GM23248 (cell line): ENCODE measurements at regions not wholly inside any gene's neighbourhood (a gene's known extent, or its start where the extent isn't known, plus 50 kb on each side); places are given as distances from the start of the nearest gene placed in this dataset.

Experiments used
- DNase-seq: peaks from one replicate; pipeline ENCODE4 v3.0.0-alpha.2; 2015
- H2AFZ ChIP-seq: fragments of 200-600 bp; sonication (generic); 2 replicates; pipeline ENCODE4 v1.6.1; 2016; ENCODE audit warnings: antibody characterized with exemption
- H3F3A ChIP-seq: fragments of 200-600 bp; sonication (generic); 2 replicates; pipeline ENCODE4 v1.6.1; 2016; ENCODE audit warnings: mild to moderate bottlenecking, antibody characterized with exemption, mixed run types; ENCODE audit not compliant: insufficient read depth
- H3K27ac ChIP-seq: fragments of 200-600 bp; sonication (generic); 2 replicates; pipeline ENCODE4 v1.5.1; 2016; ENCODE audit warnings: mild to moderate bottlenecking
- H3K27me3 ChIP-seq: fragments of 200-600 bp; sonication (generic); replicated peaks from 2 replicates; pipeline ENCODE4 v1.6.1; 2016; ENCODE audit warnings: mild to moderate bottlenecking; ENCODE audit not compliant: insufficient read depth
- H3K36me3 ChIP-seq: fragments of 200-600 bp; sonication (generic); 2 replicates; pipeline ENCODE4 v1.6.1; 2016; ENCODE audit warnings: low read depth, mild to moderate bottlenecking
- H3K4me1 ChIP-seq: fragments of 200-600 bp; sonication (generic); 2 replicates; pipeline ENCODE4 v1.6.1; 2016; ENCODE audit warnings: mild to moderate bottlenecking; ENCODE audit not compliant: insufficient read depth
- H3K4me2 ChIP-seq: fragments of 200-600 bp; sonication (generic); one replicate; pipeline ENCODE4 v1.6.1; 2016; ENCODE audit warnings: mild to moderate bottlenecking; ENCODE audit not compliant: unreplicated experiment
- H3K4me3 ChIP-seq: fragments of 200-600 bp; sonication (generic); 2 replicates; pipeline ENCODE4 v1.5.1; 2016; ENCODE audit warnings: mild to moderate bottlenecking
- H3K79me2 ChIP-seq: fragments of 200-600 bp; sonication (generic); 2 replicates; pipeline ENCODE4 v1.6.1; 2016; ENCODE audit warnings: mild to moderate bottlenecking; ENCODE audit not compliant: insufficient read depth
- H3K9ac ChIP-seq: fragments of 200-600 bp; sonication (generic); 2 replicates; pipeline ENCODE4 v1.6.1; 2016; ENCODE audit warnings: mild to moderate bottlenecking
- H3K9me2 ChIP-seq: fragments of 200-600 bp; sonication (generic); 2 replicates; pipeline ENCODE4 v1.6.1; 2016; ENCODE audit warnings: mixed run types, mild to moderate bottlenecking, moderate library complexity; ENCODE audit not compliant: insufficient read depth
- H3K9me3 ChIP-seq: fragments of 200-600 bp; sonication (generic); one replicate; pipeline ENCODE4 v1.6.1; 2017; ENCODE audit warnings: low read depth
- H4K20me1 ChIP-seq: fragments of 200-600 bp; sonication (generic); 2 replicates; pipeline ENCODE4 v1.6.0; 2016; ENCODE audit not compliant: insufficient read depth
- EZH2 ChIP-seq: fragments of 200-600 bp; sonication (generic); IDR thresholded peaks from 2 replicates; pipeline ENCODE4 v1.6.1; 2018; ENCODE audit warnings: antibody characterized with exemption, mild to moderate bottlenecking; ENCODE audit not compliant: insufficient read depth, poor library complexity, severe bottlenecking
- EZH2phosphoT487 ChIP-seq: fragments of 200-600 bp; sonication (generic); IDR thresholded peaks from 2 replicates; pipeline ENCODE4 v1.6.1; 2018; ENCODE audit warnings: antibody characterized with exemption, moderate library complexity, mild to moderate bottlenecking, low read depth; ENCODE audit not compliant: insufficient read depth
- WGBS, 2 experiments: methylation state at CpG; one replicate each; pipeline ENCODE4 v1.1.6; 2015 to 2017; ENCODE audit warnings: low lambda C conversion rate in 2 of 2, low coverage in 1 of 2; ENCODE audit errors: missing lambda C conversion rate in 2 of 2; 5-methylcytosine and 5-hydroxymethylcytosine counted together
- in situ Hi-C: fragments of 300-500 bp; cut with MboI; formaldehyde crosslinking; loops from 2 replicates; pipeline ENCODE4 v1.15.0; 2020

- in situ Hi-C loops = no loop called here
- Histone ChIP-seq H3F3A (no peaks in the 10 kb centered on the region), H3K27ac (no peak overlapping the region), H3K9me2 (no peaks in the 10 kb centered on the region), H3K79me2 (no peaks in the 10 kb centered on the region), H3K9me3 (no peaks in the 10 kb centered on the region), H3K4me2 (no peak overlapping the region), H4K20me1 (no peaks in the 10 kb centered on the region), H3K27me3 (peaks cover 13% of the 10 kb centered on the region), H3K4me1 (peaks cover 10% of the 10 kb centered on the region; the same call in 1 of the 2 replicates), H2AFZ (no peak overlapping the region), H3K36me3 (no peaks in the 10 kb centered on the region), H3K9ac (no peak overlapping the region), H3K4me3 (no peak overlapping the region)
- TF ChIP-seq EZH2 (no peak), EZH2phosphoT487 (no peak)
- WGBS, 2 experiments = 82% methylated on average over 11 of the region's 11 CpGs
- no peak for DNase-seq
Observed at GRCh38 chr15:69906256-69907185, 191.2 kb downstream of the TLE3 start.

GRCh38 chr15:69908060-69908459 lies 189.7 kb downstream of the TLE3 start:
- 68 to 82% methylated on average over 1 of the region's 1 CpG for WGBS, 2 experiments
- no peaks in the 10 kb centered on the region for H3F3A ChIP-seq
- no peaks in the 10 kb centered on the region for H4K20me1 ChIP-seq
- no peak overlapping the region for H2AFZ ChIP-seq
- no peaks in the 10 kb centered on the region for H3K9me3 ChIP-seq
- no peak overlapping the region for H3K4me2 ChIP-seq
- in situ Hi-C loops = no loop called here
- H3K9me2 ChIP-seq = no peaks in the 10 kb centered on the region
- H3K36me3 ChIP-seq = no peaks in the 10 kb centered on the region
- no peak overlapping the region for H3K9ac ChIP-seq
- H3K4me1 ChIP-seq = peaks cover 10% of the 10 kb centered on the region; the same call in 1 of the 2 replicates
- TF ChIP-seq EZH2 (no peak), EZH2phosphoT487 (no peak)
- peaks cover 27% of the 10 kb centered on the region for H3K27me3 ChIP-seq
- H3K27ac ChIP-seq = no peak overlapping the region
- no peak for DNase-seq
- no peaks in the 10 kb centered on the region for H3K79me2 ChIP-seq
- H3K4me3 ChIP-seq = no peak overlapping the region

GRCh38 chr15:69908590-69909420 lies 188.9 kb downstream of the TLE3 start:
- TF ChIP-seq EZH2phosphoT487 = no peak
- TF ChIP-seq EZH2 = no peak
- Histone ChIP-seq H3K9me3 (no peaks in the 10 kb centered on the region), H3K9ac (no peak overlapping the region), H3K4me1 (peaks cover 5% of the 10 kb centered on the region; the same call in 1 of the 2 replicates), H3K4me3 (no peak overlapping the region), H3K9me2 (no peaks in the 10 kb centered on the region), H3K4me2 (no peak overlapping the region), H3K36me3 (no peaks in the 10 kb centered on the region), H3K79me2 (no peaks in the 10 kb centered on the region), H4K20me1 (no peaks in the 10 kb centered on the region), H2AFZ (no peak overlapping the region), H3K27ac (no peak overlapping the region), H3F3A (no peaks in the 10 kb centered on the region), H3K27me3 (peaks cover 32% of the 10 kb centered on the region)
- 69 to 74% methylated on average over 15 of the region's 15 CpGs for WGBS, 2 experiments
- no peak for DNase-seq
- in situ Hi-C loops = no loop called here

GRCh38 chr15:69909719-69910444 lies 187.8 kb downstream of the TLE3 start:
- no peak overlapping the region for H2AFZ ChIP-seq
- no peaks in the 10 kb centered on the region for H3K9me3 ChIP-seq
- H3F3A ChIP-seq = no peaks in the 10 kb centered on the region
- no peak for TF ChIP-seq EZH2phosphoT487
- TF ChIP-seq EZH2 = no peak
- H3K4me3 ChIP-seq = no peak overlapping the region
- in situ Hi-C loops = no loop called here
- no peak overlapping the region for H3K4me2 ChIP-seq
- H3K27ac ChIP-seq = no peak overlapping the region
- no peaks in the 10 kb centered on the region for H3K79me2 ChIP-seq
- H3K36me3 ChIP-seq = no peaks in the 10 kb centered on the region
- H3K27me3 ChIP-seq = peaks cover 35% of the 10 kb centered on the region
- no peaks in the 10 kb centered on the region for H3K9me2 ChIP-seq
- no peak for DNase-seq
- H3K9ac ChIP-seq = no peak overlapping the region
- H4K20me1 ChIP-seq = no peaks in the 10 kb centered on the region
- 65 to 67% methylated on average over 7 of the region's 7 CpGs for WGBS, 2 experiments
- no peaks in the 10 kb centered on the region for H3K4me1 ChIP-seq
